CD4-positive, alpha-beta T cell (primary cell): ENCODE measurements at regions not wholly inside any gene's neighbourhood (a gene's known extent, or its start where the extent isn't known, plus 50 kb on each side); places are given as distances from the start of the nearest gene placed in this dataset.
A peak's percentile ranks its signal among the peaks of the same experiment; 100 is the strongest.

Experiments used
- ATAC-seq: fragments of 200-7000 bp; cut with Tn5 transposase; one replicate; pipeline ENCODE4 v1.10.0; 2022; ENCODE audit warnings: mild to moderate bottlenecking; ENCODE audit not compliant: poor library complexity
- CTCF ChIA-PET: fragments of 350-600 bp; sonication (Branson Sonifier 250); formaldehyde crosslinking; loops from one replicate; lab custom pipeline; 2021; ENCODE audit warnings: antibody characterized with exemption, inconsistent platforms; lab: Charles Lee
- POLR2A ChIA-PET: fragments of 350-600 bp; sonication (Branson Sonifier 250); formaldehyde crosslinking; loops from one replicate; lab custom pipeline; 2021; ENCODE audit warnings: antibody characterized with exemption, inconsistent platforms; lab: Charles Lee
- DNase-seq, 14 experiments: peaks; one replicate each; pipeline ENCODE4 v3.0.0-alpha.2; 2013 to 2020; ENCODE audit warnings: mixed read lengths in 2 of 14
- H3K27ac ChIP-seq, 2 donors: one replicate each; pipeline versions ENCODE4 v1.5.1 to v1.7.0; 2013; ENCODE audit warnings: low read length in 2 of 2, low read depth in 1 of 2, mild to moderate bottlenecking in 1 of 2
- H3K27me3 ChIP-seq, 2 experiments: 1 replicate in 1 of 2; 2 replicates in 1 of 2; pipeline versions ENCODE4 v1.6.1 to v1.7.0; 2013; ENCODE audit warnings: low read length in 2 of 2, control low read depth in 1 of 2, mild to moderate bottlenecking in 1 of 2, moderate library complexity in 1 of 2; ENCODE audit not compliant: insufficient read depth in 2 of 2, control insufficient read depth in 1 of 2
- H3K36me3 ChIP-seq: one replicate; pipeline ENCODE4 v1.6.1; 2013; ENCODE audit warnings: low read length, control low read depth; ENCODE audit not compliant: insufficient read depth
- H3K4me1 ChIP-seq: one replicate; pipeline ENCODE4 v1.6.1; 2013; ENCODE audit warnings: low read length, control low read depth; ENCODE audit not compliant: insufficient read depth
- H3K4me3 ChIP-seq: one replicate; pipeline ENCODE4 v1.5.1; 2013; ENCODE audit warnings: mild to moderate bottlenecking, low read length, moderate library complexity
- H3K9me3 ChIP-seq, 2 experiments: 1 replicate in 1 of 2; 2 replicates in 1 of 2; pipeline versions ENCODE4 v1.6.1 to v1.7.0; 2013; ENCODE audit warnings: low read length in 2 of 2, mild to moderate bottlenecking in 2 of 2, control low read depth in 1 of 2, moderate library complexity in 1 of 2; ENCODE audit not compliant: control insufficient read depth in 1 of 2, insufficient read depth in 1 of 2
- H3K27ac Mint-ChIP-seq: one replicate; pipeline ENCODE4 v1.8.0; 2020; ENCODE audit warnings: mixed read lengths
- H3K27me3 Mint-ChIP-seq: one replicate; pipeline ENCODE4 v1.8.0; 2021; ENCODE audit warnings: mixed read lengths
- H3K36me3 Mint-ChIP-seq: one replicate; pipeline ENCODE4 v1.8.0; 2021; ENCODE audit warnings: low read depth, mixed read lengths
- H3K4me1 Mint-ChIP-seq: one replicate; pipeline ENCODE4 v1.8.0; 2021; ENCODE audit warnings: low read depth, mixed read lengths
- H3K4me3 Mint-ChIP-seq: one replicate; pipeline ENCODE4 v1.8.0; 2020; ENCODE audit warnings: mild to moderate bottlenecking, mixed read lengths
- H3K9me3 Mint-ChIP-seq: one replicate; pipeline ENCODE4 v1.8.0; 2020; ENCODE audit warnings: mixed read lengths
- intact Hi-C, 2 experiments: fragments of 100-400 bp; cut with DNase I in 1 of 2; cut with micrococcal nuclease in 1 of 2; formaldehyde crosslinking; loops; one replicate each; pipeline versions ENCODE4 v1.15.1 to v1.9.0; 2023 to 2025; cut with DNase I, micrococcal nuclease
- TF ChIP-seq, protein P1 (sequence below): fragments of 200-600 bp; IDR thresholded peaks from one replicate; pipeline ENCODE4 v1.8.0; 2022; ENCODE audit warnings: antibody characterized with exemption, mild to moderate bottlenecking

DNA sequence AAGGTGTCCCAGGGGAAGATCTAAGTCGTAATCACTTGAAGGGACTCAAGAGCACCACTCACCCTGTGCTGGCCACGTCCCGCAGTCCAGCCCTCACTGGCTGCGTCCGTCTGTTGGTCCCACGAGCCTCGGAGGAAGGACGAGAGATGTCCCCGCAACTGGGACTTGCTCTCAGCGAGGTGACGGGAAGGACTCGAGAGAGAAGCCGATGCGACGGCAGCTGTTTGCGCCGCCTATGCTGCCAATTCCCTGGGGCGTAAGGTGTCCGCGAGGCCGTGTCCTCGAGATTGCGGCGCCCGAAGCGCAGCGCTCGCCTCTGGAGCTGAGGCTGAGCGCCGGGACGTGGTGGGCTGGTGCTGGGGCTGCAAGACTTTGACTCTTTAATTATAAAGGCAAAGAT, 100.6 kb upstream of the SEMA3E start:
- H3K27ac Mint-ChIP-seq: no peak overlapping the region
- no peaks in the 10 kb centered on the region for H3K36me3 Mint-ChIP-seq
- no peaks in the 10 kb centered on the region for H3K4me1 ChIP-seq
- ATAC-seq (no peak), DNase-seq (peak in 1 of 14 experiments; percentile 6)
- TF ChIP-seq, protein P1, sequence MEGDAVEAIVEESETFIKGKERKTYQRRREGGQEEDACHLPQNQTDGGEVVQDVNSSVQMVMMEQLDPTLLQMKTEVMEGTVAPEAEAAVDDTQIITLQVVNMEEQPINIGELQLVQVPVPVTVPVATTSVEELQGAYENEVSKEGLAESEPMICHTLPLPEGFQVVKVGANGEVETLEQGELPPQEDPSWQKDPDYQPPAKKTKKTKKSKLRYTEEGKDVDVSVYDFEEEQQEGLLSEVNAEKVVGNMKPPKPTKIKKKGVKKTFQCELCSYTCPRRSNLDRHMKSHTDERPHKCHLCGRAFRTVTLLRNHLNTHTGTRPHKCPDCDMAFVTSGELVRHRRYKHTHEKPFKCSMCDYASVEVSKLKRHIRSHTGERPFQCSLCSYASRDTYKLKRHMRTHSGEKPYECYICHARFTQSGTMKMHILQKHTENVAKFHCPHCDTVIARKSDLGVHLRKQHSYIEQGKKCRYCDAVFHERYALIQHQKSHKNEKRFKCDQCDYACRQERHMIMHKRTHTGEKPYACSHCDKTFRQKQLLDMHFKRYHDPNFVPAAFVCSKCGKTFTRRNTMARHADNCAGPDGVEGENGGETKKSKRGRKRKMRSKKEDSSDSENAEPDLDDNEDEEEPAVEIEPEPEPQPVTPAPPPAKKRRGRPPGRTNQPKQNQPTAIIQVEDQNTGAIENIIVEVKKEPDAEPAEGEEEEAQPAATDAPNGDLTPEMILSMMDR: no peak
- H3K9me3 Mint-ChIP-seq: peaks cover 3% of the 10 kb centered on the region
- ChIA-PET CTCF (no interaction called here), POLR2A (no interaction called here)
- H3K4me3 Mint-ChIP-seq: no peak overlapping the region
- no peaks in the 10 kb centered on the region for H3K4me1 Mint-ChIP-seq
- H3K27ac ChIP-seq: no peak overlapping the region
- no peaks in the 10 kb centered on the region for H3K36me3 ChIP-seq
- no peak overlapping the region for H3K4me3 ChIP-seq
- H3K9me3 ChIP-seq: peaks cover 0 to 13% of the 10 kb centered on the region in 2 experiments
- intact Hi-C loops: no loop called here
- no peaks in the 10 kb centered on the region for H3K27me3 Mint-ChIP-seq
- no peaks in the 10 kb centered on the region for H3K27me3 ChIP-seq

DNA sequence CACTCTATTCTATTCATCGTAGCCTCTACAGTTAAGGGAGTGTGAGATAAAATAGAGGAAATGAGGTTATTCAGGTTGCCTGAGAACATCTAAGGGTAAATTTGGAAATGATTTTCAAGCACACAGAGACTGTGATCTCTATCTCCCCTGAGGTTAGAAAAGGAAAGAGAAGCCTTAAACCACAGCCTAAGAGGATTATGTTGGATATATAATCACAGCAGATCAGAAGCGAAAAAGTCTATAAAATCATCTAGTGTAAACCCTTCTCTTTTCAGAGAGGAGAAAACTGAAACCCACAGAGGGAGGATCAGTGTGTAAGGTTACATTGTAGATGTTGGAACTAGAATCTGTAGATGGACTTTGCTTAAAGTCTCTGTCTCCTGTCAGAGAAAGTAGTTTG, 90.6 kb upstream of the SEMA3E start:
- CTCF ChIA-PET: no interaction called here
- TF ChIP-seq, protein P1: no peak
- ATAC-seq (no peak), DNase-seq (no peak)
- no peaks in the 10 kb centered on the region for H3K27me3 Mint-ChIP-seq
- H3K36me3 Mint-ChIP-seq: no peaks in the 10 kb centered on the region
- no peaks in the 10 kb centered on the region for H3K4me1 Mint-ChIP-seq
- no peak overlapping the region for H3K4me3 Mint-ChIP-seq
- no peak overlapping the region for H3K4me3 ChIP-seq
- peaks cover 0 to 5% of the 10 kb centered on the region in 2 experiments for H3K9me3 ChIP-seq
- no peak overlapping the region for H3K27ac Mint-ChIP-seq
- peaks cover 3% of the 10 kb centered on the region for H3K9me3 Mint-ChIP-seq
- intact Hi-C loops: no loop called here
- no peaks in the 10 kb centered on the region for H3K27me3 ChIP-seq
- H3K36me3 ChIP-seq: no peaks in the 10 kb centered on the region
- no peak overlapping the region for H3K27ac ChIP-seq
- POLR2A ChIA-PET: no interaction called here
- H3K4me1 ChIP-seq: no peaks in the 10 kb centered on the region

DNA sequence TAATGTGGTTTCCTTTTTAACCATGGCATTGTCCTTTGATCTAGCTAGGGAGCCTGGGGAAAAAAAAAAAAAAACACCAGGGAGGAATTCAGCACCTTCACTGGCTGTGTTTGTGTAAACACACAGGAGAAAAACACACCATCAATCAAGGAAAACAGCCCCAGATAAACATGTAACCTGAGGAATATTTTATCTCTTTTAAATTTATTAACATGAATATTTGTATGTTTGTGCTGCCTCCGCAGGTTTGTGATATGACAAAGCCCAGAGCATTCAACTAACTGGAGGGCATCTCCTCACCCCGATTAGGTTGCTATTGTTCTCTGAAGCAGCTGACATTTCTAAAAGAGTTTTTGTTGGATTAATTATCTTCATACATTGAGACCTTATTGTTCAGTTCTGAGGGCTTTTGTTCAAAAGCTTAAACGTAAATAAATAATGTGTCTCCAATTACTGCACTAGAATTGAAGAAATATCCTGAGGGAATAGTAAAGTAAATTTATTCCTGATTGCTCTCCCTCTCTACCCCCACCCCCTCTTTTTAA, 89.4 kb upstream of the SEMA3E start:
- H3K9me3 Mint-ChIP-seq: peaks cover 3% of the 10 kb centered on the region
- H3K9me3 ChIP-seq: peaks cover 0 to 5% of the 10 kb centered on the region in 2 experiments
- no peak overlapping the region for H3K4me3 Mint-ChIP-seq
- H3K4me3 ChIP-seq: no peak overlapping the region
- no peaks in the 10 kb centered on the region for H3K4me1 Mint-ChIP-seq
- intact Hi-C loops: no loop called here
- H3K4me1 ChIP-seq: no peaks in the 10 kb centered on the region
- no peaks in the 10 kb centered on the region for H3K27me3 Mint-ChIP-seq
- H3K36me3 Mint-ChIP-seq: no peaks in the 10 kb centered on the region
- no peak overlapping the region for H3K27ac ChIP-seq
- H3K27ac Mint-ChIP-seq: no peak overlapping the region
- DNase-seq (no peak), ATAC-seq (no peak)
- H3K36me3 ChIP-seq: no peaks in the 10 kb centered on the region
- H3K27me3 ChIP-seq: no peaks in the 10 kb centered on the region
- TF ChIP-seq, protein P1: no peak
- ChIA-PET CTCF (no interaction called here), POLR2A (no interaction called here)
